H9 (cell line): ENCODE measurements at regions not wholly inside any gene's neighbourhood (a gene's known extent, or its start where the extent isn't known, plus 50 kb on each side); places are given as distances from the start of the nearest gene placed in this dataset.

Experiments
- DNase-seq: peaks from one replicate; pipeline ENCODE4 v3.0.0-alpha.2; 2017
- H2AFZ ChIP-seq: one replicate; pipeline ENCODE4 v1.6.1; 2013; ENCODE audit warnings: mild to moderate bottlenecking, low read length, control low read depth, moderate library complexity
- H2AK5ac ChIP-seq: 2 replicates; pipeline ENCODE4 v1.6.1; 2013; ENCODE audit warnings: low read length, control low read depth, mixed read lengths; ENCODE audit not compliant: insufficient read length
- H2BK120ac ChIP-seq: one replicate; pipeline ENCODE4 v1.6.1; 2013; ENCODE audit warnings: low read depth, mild to moderate bottlenecking, low read length, control low read depth, inconsistent platforms; ENCODE audit not compliant: poor library complexity, severe bottlenecking
- H2BK12ac ChIP-seq: 2 replicates; pipeline ENCODE4 v1.6.1; 2013; ENCODE audit warnings: low read length, control low read depth, mixed read lengths, low read depth; ENCODE audit not compliant: insufficient read length
- H2BK15ac ChIP-seq: 2 replicates; pipeline ENCODE4 v1.6.1; 2013; ENCODE audit warnings: low read depth, low read length, control low read depth
- H2BK20ac ChIP-seq: one replicate; pipeline ENCODE4 v1.6.1; 2013; ENCODE audit warnings: low read depth, mild to moderate bottlenecking, low read length, control low read depth, inconsistent platforms; ENCODE audit not compliant: poor library complexity, severe bottlenecking
- H2BK5ac ChIP-seq: 2 replicates; pipeline ENCODE4 v1.6.1; 2013; ENCODE audit warnings: low read length, control low read depth, mixed read lengths; ENCODE audit not compliant: insufficient read length
- H3K14ac ChIP-seq: 2 replicates; pipeline ENCODE4 v1.6.1; 2013; ENCODE audit warnings: low read length, control low read depth; ENCODE audit not compliant: insufficient read depth
- H3K18ac ChIP-seq: 2 replicates; pipeline ENCODE4 v1.6.1; 2013; ENCODE audit warnings: low read depth, mild to moderate bottlenecking, mixed read lengths, low read length, control low read depth; ENCODE audit not compliant: insufficient read length
- H3K23ac ChIP-seq: 2 replicates; pipeline ENCODE4 v1.6.1; 2013; ENCODE audit warnings: low read length, control low read depth, mixed read lengths, low read depth; ENCODE audit not compliant: insufficient read length
- H3K23me2 ChIP-seq: 2 replicates; pipeline ENCODE4 v1.6.1; 2013; ENCODE audit warnings: low read depth, mild to moderate bottlenecking, mixed read lengths, low read length, control low read depth; ENCODE audit not compliant: insufficient read length, poor library complexity, severe bottlenecking
- H3K27ac ChIP-seq: 2 replicates; pipeline ENCODE4 v1.5.1; 2013; ENCODE audit warnings: low read length, control low read depth, mixed read lengths, low read depth; ENCODE audit not compliant: insufficient read length
- H3K27me3 ChIP-seq: 2 replicates; pipeline ENCODE4 v1.6.1; 2013; ENCODE audit warnings: low read length, control low read depth, inconsistent platforms; ENCODE audit not compliant: insufficient read depth
- H3K4ac ChIP-seq: 2 replicates; pipeline ENCODE4 v1.6.1; 2013; ENCODE audit warnings: low read depth, mild to moderate bottlenecking, control low read depth, inconsistent platforms, low read length, moderate library complexity
- H3K4me1 ChIP-seq: 2 replicates; pipeline ENCODE4 v1.6.1; 2013; ENCODE audit warnings: low read length, control low read depth, inconsistent platforms; ENCODE audit not compliant: insufficient read depth
- H3K4me2 ChIP-seq: 2 replicates; pipeline ENCODE4 v1.6.1; 2013; ENCODE audit warnings: low read length, control low read depth, mixed read lengths; ENCODE audit not compliant: insufficient read length, insufficient read depth
- H3K56ac ChIP-seq: 2 replicates; pipeline ENCODE4 v1.6.1; 2013; ENCODE audit warnings: low read depth, mild to moderate bottlenecking, mixed read lengths, low read length, control low read depth; ENCODE audit not compliant: insufficient read length
- H3K79me1 ChIP-seq: 2 replicates; pipeline ENCODE4 v1.6.1; 2013; ENCODE audit warnings: low read depth, mild to moderate bottlenecking, moderate library complexity, low read length, control low read depth, inconsistent platforms; ENCODE audit not compliant: insufficient read depth, poor library complexity, severe bottlenecking
- H3K79me2 ChIP-seq: 2 replicates; pipeline ENCODE4 v1.6.1; 2013; ENCODE audit warnings: low read length, control low read depth, inconsistent platforms; ENCODE audit not compliant: insufficient read depth
- H3K9ac ChIP-seq: 2 replicates; pipeline ENCODE4 v1.6.1; 2013; ENCODE audit warnings: low read length, control low read depth, mixed read lengths; ENCODE audit not compliant: insufficient read length; ENCODE audit errors: extremely low read depth
- H3K9me3 ChIP-seq: one replicate; pipeline ENCODE4 v1.6.1; 2013; ENCODE audit warnings: low read depth, low read length, inconsistent platforms; ENCODE audit not compliant: control insufficient read depth
- H3T11ph ChIP-seq: one replicate; pipeline ENCODE4 v1.6.1; 2013; ENCODE audit warnings: mild to moderate bottlenecking, low read length, control low read depth, inconsistent platforms
- H4K20me1 ChIP-seq: one replicate; pipeline ENCODE4 v1.6.1; 2013; ENCODE audit not compliant: control insufficient read depth, insufficient read length, insufficient read depth
- H4K5ac ChIP-seq: 2 replicates; pipeline ENCODE4 v1.6.1; 2013; ENCODE audit warnings: low read depth, mild to moderate bottlenecking, mixed read lengths, low read length, control low read depth; ENCODE audit not compliant: insufficient read length
- H4K8ac ChIP-seq: replicated peaks from 2 replicates; pipeline ENCODE4 v1.6.1; 2013; ENCODE audit warnings: low read length, control low read depth, mixed read lengths, low read depth; ENCODE audit not compliant: insufficient read length
- H4K91ac ChIP-seq: 2 replicates; pipeline ENCODE4 v1.6.1; 2013; ENCODE audit warnings: low read depth, mild to moderate bottlenecking, moderate library complexity, mixed read lengths, low read length, control low read depth; ENCODE audit not compliant: insufficient read length
- H3K27ac Mint-ChIP-seq, 3 experiments: 2 replicates in 2 of 3; 3 replicates in 1 of 3; pipeline ENCODE4 v1.8.0; 2020 to 2021; ENCODE audit warnings: mixed read lengths in 3 of 3, mild to moderate bottlenecking in 1 of 3, moderate library complexity in 1 of 3
- H3K27me3 Mint-ChIP-seq: 2 replicates; pipeline ENCODE4 v1.8.0; 2021; ENCODE audit warnings: low read depth, mild to moderate bottlenecking, moderate library complexity, mixed read lengths
- H3K36me3 Mint-ChIP-seq, 3 experiments: 2 replicates in 2 of 3; 3 replicates in 1 of 3; pipeline ENCODE4 v1.8.0; 2020 to 2021; ENCODE audit warnings: low read depth in 3 of 3, mixed read lengths in 3 of 3; ENCODE audit not compliant: insufficient read depth in 1 of 3
- H3K4me1 Mint-ChIP-seq, 2 experiments: 2 replicates each; pipeline ENCODE4 v1.8.0; 2020; ENCODE audit warnings: mixed read lengths in 2 of 2
- H3K4me3 Mint-ChIP-seq, 2 experiments: 2 replicates in 1 of 2; 3 replicates in 1 of 2; pipeline ENCODE4 v1.8.0; 2020 to 2021; ENCODE audit warnings: mild to moderate bottlenecking in 2 of 2, mixed read lengths in 2 of 2, moderate library complexity in 1 of 2
- H3K9me3 Mint-ChIP-seq, 2 experiments: 2 replicates in 1 of 2; 3 replicates in 1 of 2; pipeline ENCODE4 v1.8.0; 2020; ENCODE audit warnings: mild to moderate bottlenecking in 2 of 2, mixed read lengths in 2 of 2, moderate library complexity in 1 of 2
- CTCF ChIP-seq: fragments of 200-600 bp; sonication (generic); conservative IDR thresholded peaks from 3 replicates; pipeline ENCODE4 v1.8.0; 2021; ENCODE audit warnings: antibody characterized with exemption, mild to moderate bottlenecking
- WGBS: extraction: QIAGEN DNeasy Blood & Tissue Kit; methylation state at CpG from one replicate; pipeline ENCODE4 v1.1.7; 2013; ENCODE audit warnings: missing lambda C conversion rate, low lambda C conversion rate, mixed read lengths; ENCODE audit not compliant: insufficient read length; ENCODE audit errors: extremely low coverage; 5-methylcytosine and 5-hydroxymethylcytosine counted together

GRCh38 chr14:28083389-28083788 is 683.2 kb upstream of the FOXG1 start:
- no peaks in the 10 kb centered on the region for H3K27me3 Mint-ChIP-seq
- no peaks in the 10 kb centered on the region for H3K79me2 ChIP-seq
- no peak overlapping the region for H3K4me3 Mint-ChIP-seq
- no peak overlapping the region for H2AK5ac ChIP-seq
- no peak overlapping the region; a peak in 1 of 7 replicates for H3K27ac Mint-ChIP-seq
- no peak overlapping the region for H4K91ac ChIP-seq
- peaks cover 2% of the 10 kb centered on the region; the same call in 1 of the 2 replicates for H3K4me1 ChIP-seq
- H2BK120ac ChIP-seq = no peak overlapping the region
- DNase-seq = no peak
- no peak overlapping the region for H3K18ac ChIP-seq
- no peaks in the 10 kb centered on the region for H3K79me1 ChIP-seq
- H3K27me3 ChIP-seq = no peaks in the 10 kb centered on the region
- no peak overlapping the region for H2BK12ac ChIP-seq
- peaks cover 15 to 24% of the 10 kb centered on the region in 2 experiments for H3K4me1 Mint-ChIP-seq
- H3K4ac ChIP-seq = no peak overlapping the region
- no peaks in the 10 kb centered on the region for H3K36me3 Mint-ChIP-seq
- no peak overlapping the region for H4K8ac ChIP-seq
- no peak overlapping the region for H3T11ph ChIP-seq
- no peak overlapping the region for H3K56ac ChIP-seq
- TF ChIP-seq CTCF = no peak
- H2BK15ac ChIP-seq = no peak overlapping the region
- H3K4me2 ChIP-seq = no peak overlapping the region
- no peak overlapping the region for H3K14ac ChIP-seq
- H3K9me3 ChIP-seq = no peaks in the 10 kb centered on the region
- no peak overlapping the region for H3K23ac ChIP-seq
- H4K20me1 ChIP-seq = no peaks in the 10 kb centered on the region
- no peaks in the 10 kb centered on the region for H3K9me3 Mint-ChIP-seq
- no peak overlapping the region for H2AFZ ChIP-seq
- H3K23me2 ChIP-seq = no peaks in the 10 kb centered on the region
- H3K9ac ChIP-seq = no peak overlapping the region
- no peak overlapping the region for H2BK5ac ChIP-seq
- no peak overlapping the region for H3K27ac ChIP-seq
- H4K5ac ChIP-seq = no peak overlapping the region
- no CpG with 5 or more reads among the region's 3 CpGs for WGBS
- no peak overlapping the region for H2BK20ac ChIP-seq
